ENCODE measurements at regions not wholly inside any gene's neighbourhood (a gene's known extent, or its start where the extent isn't known, plus 50 kb on each side); places are given as distances from the start of the nearest gene placed in this dataset.

DNA sequence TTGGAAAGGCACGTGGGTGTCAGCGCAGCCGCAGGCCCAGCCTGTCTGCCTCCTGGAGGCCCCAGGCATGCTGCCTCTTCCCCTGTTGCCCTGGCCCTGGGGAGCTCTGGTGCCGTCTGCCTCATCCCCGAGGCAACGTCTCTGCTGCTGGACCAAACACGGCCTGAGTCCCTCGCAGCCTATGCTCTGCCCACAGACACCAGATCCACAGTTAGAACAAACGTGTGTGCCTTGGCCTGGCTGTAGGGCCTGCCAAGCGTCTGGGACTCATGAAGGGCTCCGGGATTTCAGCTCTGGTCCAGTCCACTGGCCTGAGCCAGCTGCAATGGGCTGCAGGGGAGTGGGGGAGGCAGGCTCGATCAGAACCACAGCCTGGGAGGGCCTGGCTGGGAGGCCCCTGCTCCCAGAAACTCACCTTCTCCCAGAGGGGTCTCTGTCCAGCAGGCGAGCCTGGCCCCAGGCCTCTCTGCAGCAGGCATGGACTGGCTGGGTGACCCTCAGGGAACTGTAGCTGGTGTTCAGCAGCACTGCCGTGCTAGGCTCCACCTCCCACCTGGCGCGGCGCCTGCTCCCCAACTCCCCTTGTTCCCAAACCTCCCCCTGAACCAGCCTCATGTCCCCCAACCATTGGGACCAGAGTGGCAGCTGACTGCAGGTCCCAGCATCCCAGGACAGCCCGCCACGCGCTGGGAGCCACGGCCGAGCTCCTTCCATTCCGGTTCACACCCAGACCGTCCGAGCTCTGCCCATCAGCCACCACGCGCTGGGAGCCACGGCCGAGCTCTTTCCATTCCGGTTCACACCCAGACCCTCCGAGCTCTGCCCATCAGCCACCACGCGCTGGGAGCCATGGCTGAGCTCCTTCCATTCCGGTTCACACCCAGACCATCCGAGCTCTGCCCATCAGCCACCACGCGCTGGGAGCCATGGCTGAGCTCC lies 197.0 kb downstream of the DLL1 start:
- Mint-ChIP-seq H3K27me3 (ENCODE audit: low read depth in 2 of 2) (peaks cover 6 to 9% of the 10 kb centered on the region in 2 donors), H3K4me1 (peaks cover 0 to 23% of the 10 kb centered on the region in 2 donors), H3K27ac (no peak overlapping the region), H3K9me3 (no peaks in the 10 kb centered on the region), H3K4me3 (no peak overlapping the region), H3K36me3 (no peaks in the 10 kb centered on the region)
- WGBS (ENCODE audit: insufficient coverage) = 91% methylated on average over 36 of the region's 37 CpGs
- H3K27ac ChIP-seq (ENCODE audit: low read length) = no peak overlapping the region
- H3K27me3 ChIP-seq (ENCODE audit: control insufficient read depth, insufficient read depth, low read length) = no peaks in the 10 kb centered on the region
- ATAC-seq (no peak), DNase-seq (peak in 1 of 2 donors; percentile 12)
- H3K9me3 ChIP-seq (ENCODE audit: control insufficient read depth, insufficient read depth, low read length) = no peaks in the 10 kb centered on the region
- H3K4me1 ChIP-seq (ENCODE audit: control insufficient read depth, insufficient read depth, low read length) = peaks cover 35% of the 10 kb centered on the region
- TF ChIP-seq, protein P1, sequence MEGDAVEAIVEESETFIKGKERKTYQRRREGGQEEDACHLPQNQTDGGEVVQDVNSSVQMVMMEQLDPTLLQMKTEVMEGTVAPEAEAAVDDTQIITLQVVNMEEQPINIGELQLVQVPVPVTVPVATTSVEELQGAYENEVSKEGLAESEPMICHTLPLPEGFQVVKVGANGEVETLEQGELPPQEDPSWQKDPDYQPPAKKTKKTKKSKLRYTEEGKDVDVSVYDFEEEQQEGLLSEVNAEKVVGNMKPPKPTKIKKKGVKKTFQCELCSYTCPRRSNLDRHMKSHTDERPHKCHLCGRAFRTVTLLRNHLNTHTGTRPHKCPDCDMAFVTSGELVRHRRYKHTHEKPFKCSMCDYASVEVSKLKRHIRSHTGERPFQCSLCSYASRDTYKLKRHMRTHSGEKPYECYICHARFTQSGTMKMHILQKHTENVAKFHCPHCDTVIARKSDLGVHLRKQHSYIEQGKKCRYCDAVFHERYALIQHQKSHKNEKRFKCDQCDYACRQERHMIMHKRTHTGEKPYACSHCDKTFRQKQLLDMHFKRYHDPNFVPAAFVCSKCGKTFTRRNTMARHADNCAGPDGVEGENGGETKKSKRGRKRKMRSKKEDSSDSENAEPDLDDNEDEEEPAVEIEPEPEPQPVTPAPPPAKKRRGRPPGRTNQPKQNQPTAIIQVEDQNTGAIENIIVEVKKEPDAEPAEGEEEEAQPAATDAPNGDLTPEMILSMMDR (IDR thresholded peaks at IDR 0.05) = no peak
- intact Hi-C loops (cut with micrococcal nuclease) = no loop called here
- no peaks in the 10 kb centered on the region for H3K36me3 ChIP-seq (ENCODE audit: control insufficient read depth, insufficient read depth, low read length)
- no peak overlapping the region for H3K4me3 ChIP-seq (ENCODE audit: low read length)

DNA sequence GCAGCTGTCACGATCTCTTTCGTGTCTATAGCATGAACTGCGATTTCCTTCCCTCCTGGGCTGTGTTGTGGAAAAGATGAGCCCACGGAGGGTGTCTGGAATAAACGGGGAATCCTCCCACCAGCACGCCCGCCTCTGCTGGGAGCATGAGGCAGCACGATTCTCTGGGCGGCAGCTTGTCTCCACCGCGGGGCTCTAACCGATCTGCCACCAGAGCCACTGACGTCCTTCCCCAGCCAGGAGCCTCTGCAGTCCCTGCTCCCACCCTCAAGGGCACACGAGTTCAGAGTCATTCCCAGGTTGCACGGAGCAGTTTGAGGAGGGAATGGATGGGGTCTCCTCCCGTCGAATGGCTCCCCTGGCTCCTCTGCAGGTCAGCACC lies 197.6 kb downstream of the DLL1 start:
- 92% methylated on average over 17 of the region's 17 CpGs for WGBS (ENCODE audit: insufficient coverage)
- intact Hi-C loops (cut with micrococcal nuclease) = no loop called here
- Histone ChIP-seq H3K27me3 (ENCODE audit: control insufficient read depth, insufficient read depth, low read length) (no peaks in the 10 kb centered on the region), H3K36me3 (ENCODE audit: control insufficient read depth, insufficient read depth, low read length) (no peaks in the 10 kb centered on the region), H3K9me3 (ENCODE audit: control insufficient read depth, insufficient read depth, low read length) (no peaks in the 10 kb centered on the region), H3K27ac (ENCODE audit: low read length) (no peak overlapping the region), H3K4me1 (ENCODE audit: control insufficient read depth, insufficient read depth, low read length) (peaks cover 42% of the 10 kb centered on the region), H3K4me3 (ENCODE audit: low read length) (no peak overlapping the region)
- H3K36me3 Mint-ChIP-seq = no peaks in the 10 kb centered on the region
- H3K9me3 Mint-ChIP-seq = no peaks in the 10 kb centered on the region
- ATAC-seq (no peak), DNase-seq (peak in 1 of 2 donors; percentile 11)
- no peak overlapping the region for H3K27ac Mint-ChIP-seq
- no peak overlapping the region for H3K4me3 Mint-ChIP-seq
- TF ChIP-seq, protein P1 (IDR thresholded peaks at IDR 0.05) = no peak
- H3K4me1 Mint-ChIP-seq = peaks cover 5 to 28% of the 10 kb centered on the region in 2 donors
- H3K27me3 Mint-ChIP-seq (ENCODE audit: low read depth in 2 of 2) = peaks cover 6 to 9% of the 10 kb centered on the region in 2 donors

DNA sequence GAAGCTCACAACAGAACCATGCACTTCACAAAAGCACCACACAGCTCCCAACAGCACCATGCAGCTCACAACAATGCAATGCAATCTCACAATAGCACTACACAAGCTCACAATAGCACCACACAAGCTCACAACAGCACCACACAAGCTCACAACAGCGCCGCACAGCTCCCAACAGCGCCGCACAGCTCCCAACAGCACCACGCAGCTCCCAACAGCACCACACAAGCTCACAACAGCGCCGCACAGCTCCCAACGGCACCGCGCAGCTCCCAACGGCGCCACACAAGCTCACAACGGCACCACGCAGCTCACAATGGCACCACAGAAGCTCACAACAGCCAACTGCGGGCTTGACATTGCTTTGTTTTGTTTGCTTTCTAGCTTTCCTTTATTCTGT lies 198.1 kb downstream of the DLL1 start:
- no peak overlapping the region for H3K27ac Mint-ChIP-seq
- Histone ChIP-seq H3K4me3 (ENCODE audit: low read length) (no peak overlapping the region), H3K9me3 (ENCODE audit: control insufficient read depth, insufficient read depth, low read length) (no peaks in the 10 kb centered on the region), H3K27me3 (ENCODE audit: control insufficient read depth, insufficient read depth, low read length) (no peaks in the 10 kb centered on the region), H3K36me3 (ENCODE audit: control insufficient read depth, insufficient read depth, low read length) (no peaks in the 10 kb centered on the region), H3K4me1 (ENCODE audit: control insufficient read depth, insufficient read depth, low read length) (peaks cover 46% of the 10 kb centered on the region), H3K27ac (ENCODE audit: low read length) (no peak overlapping the region)
- no peak overlapping the region for H3K4me3 Mint-ChIP-seq
- H3K4me1 Mint-ChIP-seq = peaks cover 9 to 32% of the 10 kb centered on the region in 2 donors
- ATAC-seq (no peak), DNase-seq (peak in 1 of 2 donors; percentile 10)
- H3K9me3 Mint-ChIP-seq = no peaks in the 10 kb centered on the region
- no peaks in the 10 kb centered on the region for H3K36me3 Mint-ChIP-seq
- H3K27me3 Mint-ChIP-seq (ENCODE audit: low read depth in 2 of 2) = peaks cover 6 to 9% of the 10 kb centered on the region in 2 donors
- 78% methylated on average over 15 of the region's 15 CpGs for WGBS (ENCODE audit: insufficient coverage)
- TF ChIP-seq, protein P1 (IDR thresholded peaks at IDR 0.05) = no peak
- intact Hi-C loops (cut with micrococcal nuclease) = no loop called here

Measured in natural killer cell (primary cell).